IMR-90 (cell line): ENCODE measurements at regions not wholly inside any gene's neighbourhood (a gene's known extent, or its start where the extent isn't known, plus 50 kb on each side); places are given as distances from the start of the nearest gene placed in this dataset.

Source experiments
- ATAC-seq: fragments of 200-7000 bp; cut with Tn5 transposase; 2 replicates; pipeline ENCODE4 v1.9.1; 2020; ENCODE audit warnings: low read depth, mild to moderate bottlenecking, moderate library complexity
- BruUV-seq: library from RNA; stranded (reverse); fragments of 400-500 nt; replicated peaks from 2 replicates; lab custom pipeline; 2021; lab: Mats Ljungman, UMichigan
- CTCF ChIA-PET: fragments of 300-600 bp; formaldehyde crosslinking; extraction: SDS; loops from one replicate; lab custom pipeline; 2021; ENCODE audit warnings: antibody characterized with exemption; lab: Yijun Ruan, JAX
- POLR2A ChIA-PET: fragments of 300-600 bp; sonication (Branson Sonifier 250); formaldehyde crosslinking; loops from one replicate; lab custom pipeline; 2022; ENCODE audit warnings: antibody characterized with exemption; ENCODE audit not compliant: unreplicated experiment; lab: Charles Lee
- DNase-seq: peaks from one replicate; pipeline ENCODE4 v3.0.0; 2013
- H2AFZ ChIP-seq: replicated peaks from 2 replicates; pipeline ENCODE3; 2013; ENCODE audit warnings: low read length, mild to moderate bottlenecking; ENCODE audit not compliant: poor library complexity
- H2AK5ac ChIP-seq: 2 replicates; pipeline ENCODE4 v1.6.1; 2013; ENCODE audit warnings: low read depth, low read length, inconsistent platforms
- H2AK9ac ChIP-seq: replicated peaks from 2 replicates; pipeline ENCODE3; 2013; ENCODE audit warnings: mild to moderate bottlenecking, low read depth, low read length, moderate library complexity; ENCODE audit not compliant: poor library complexity
- H2BK120ac ChIP-seq: 2 replicates; pipeline ENCODE4 v1.6.1; 2013; ENCODE audit warnings: low read depth, low read length, inconsistent platforms
- H2BK15ac ChIP-seq: 3 replicates; pipeline ENCODE4 v1.6.1; 2013; ENCODE audit warnings: low read depth, low read length, inconsistent platforms
- H2BK20ac ChIP-seq: 2 replicates; pipeline ENCODE4 v1.6.1; 2013; ENCODE audit warnings: low read depth, mild to moderate bottlenecking, inconsistent platforms, low read length, moderate library complexity
- H2BK5ac ChIP-seq: 2 replicates; pipeline ENCODE4 v1.6.1; 2013; ENCODE audit warnings: mild to moderate bottlenecking, low read depth, low read length, inconsistent platforms; ENCODE audit not compliant: poor library complexity, severe bottlenecking
- H3K14ac ChIP-seq: replicated peaks from 2 replicates; pipeline ENCODE4 v1.6.1; 2013; ENCODE audit warnings: low read depth, low read length, inconsistent platforms
- H3K18ac ChIP-seq: 2 replicates; pipeline ENCODE4 v1.6.1; 2013; ENCODE audit warnings: low read depth, low read length, control low read depth
- H3K23ac ChIP-seq: 2 replicates; pipeline ENCODE4 v1.6.1; 2013; ENCODE audit warnings: low read depth, low read length, inconsistent platforms
- H3K27ac ChIP-seq: 2 replicates; pipeline ENCODE4 v1.5.1; 2013; ENCODE audit warnings: mild to moderate bottlenecking, control low read depth, low read length; ENCODE audit not compliant: insufficient read depth
- H3K27me3 ChIP-seq: 2 replicates; pipeline ENCODE4 v1.6.1; 2013; ENCODE audit warnings: low read length; ENCODE audit not compliant: control insufficient read depth, insufficient read depth
- H3K36me3 ChIP-seq: 2 replicates; pipeline ENCODE4 v1.6.1; 2013; ENCODE audit warnings: low read length, mixed read lengths; ENCODE audit not compliant: control insufficient read depth, insufficient read depth
- H3K4ac ChIP-seq: 2 replicates; pipeline ENCODE4 v1.6.1; 2013; ENCODE audit warnings: low read depth, low read length, inconsistent platforms
- H3K4me1 ChIP-seq: 2 replicates; pipeline ENCODE4 v1.6.1; 2013; ENCODE audit warnings: low read length, mixed read lengths; ENCODE audit not compliant: control insufficient read depth, insufficient read depth
- H3K4me2 ChIP-seq: 2 replicates; pipeline ENCODE4 v1.6.1; 2013; ENCODE audit warnings: low read depth, mild to moderate bottlenecking, control low read depth, low read length, moderate library complexity
- H3K4me3 ChIP-seq: 2 replicates; pipeline ENCODE4 v1.5.1; 2013; ENCODE audit warnings: low read depth, mild to moderate bottlenecking, control low read depth, low read length, moderate library complexity; ENCODE audit not compliant: insufficient read depth
- H3K56ac ChIP-seq: 2 replicates; pipeline ENCODE4 v1.6.1; 2013; ENCODE audit warnings: low read length, inconsistent platforms; ENCODE audit not compliant: insufficient read depth; ENCODE audit errors: extremely low read depth
- H3K79me1 ChIP-seq, 2 experiments: 2 replicates each; pipeline ENCODE4 v1.6.1; 2013; ENCODE audit warnings: low read length in 2 of 2, inconsistent platforms in 1 of 2, low read depth in 1 of 2
- H3K9ac ChIP-seq: 2 replicates; pipeline ENCODE4 v1.6.1; 2013; ENCODE audit warnings: low read depth, low read length, control low read depth
- H3K9me1 ChIP-seq: 2 replicates; pipeline ENCODE4 v1.6.1; 2013; ENCODE audit warnings: low read length, inconsistent platforms; ENCODE audit not compliant: insufficient read depth
- H3K9me3 ChIP-seq: 2 replicates; pipeline ENCODE4 v1.6.1; 2013; ENCODE audit warnings: low read length; ENCODE audit not compliant: control insufficient read depth, insufficient read depth
- H4K20me1 ChIP-seq: 2 replicates; pipeline ENCODE4 v1.6.1; 2013; ENCODE audit warnings: low read length, inconsistent platforms; ENCODE audit not compliant: insufficient read depth
- H4K5ac ChIP-seq: 2 replicates; pipeline ENCODE4 v1.6.1; 2013; ENCODE audit warnings: mild to moderate bottlenecking, low read depth, low read length, control low read depth
- H4K8ac ChIP-seq, 2 experiments: 2 replicates each; pipeline ENCODE4 v1.6.1; 2013; ENCODE audit warnings: low read depth in 2 of 2, low read length in 2 of 2, control low read depth in 1 of 2, inconsistent platforms in 1 of 2
- H4K91ac ChIP-seq: 2 replicates; pipeline ENCODE4 v1.6.1; 2013; ENCODE audit warnings: low read depth, low read length, inconsistent platforms; ENCODE audit not compliant: insufficient read depth
- BHLHE40 ChIP-seq: fragments of 150-350 bp; IDR thresholded peaks from 2 replicates; pipeline ENCODE4 v1.6.1; 2016; ENCODE audit warnings: mild to moderate bottlenecking, low read depth, low read length
- CEBPB ChIP-seq: IDR thresholded peaks from 2 replicates; pipeline ENCODE4 v1.6.1; 2012; ENCODE audit warnings: low read depth, low read length, improper control_type of control experiment
- CHD1 ChIP-seq: IDR thresholded peaks from 2 replicates; pipeline ENCODE4 v1.6.1; 2012; ENCODE audit warnings: low read depth, low read length, improper control_type of control experiment
- CTCF ChIP-seq: conservative IDR thresholded peaks from 2 replicates; pipeline ENCODE4 v1.5.1; 2012; ENCODE audit warnings: mild to moderate bottlenecking, low read depth, low read length, improper control_type of control experiment
- ELK1 ChIP-seq: fragments of 150-350 bp; IDR thresholded peaks from 2 replicates; pipeline ENCODE4 v1.6.1; 2016; ENCODE audit warnings: low read depth, mild to moderate bottlenecking, low read length, moderate library complexity, borderline replicate concordance
- FOS ChIP-seq: fragments of 150-350 bp; IDR thresholded peaks from 2 replicates; pipeline ENCODE4 v1.6.1; 2016; ENCODE audit warnings: low read depth, low read length
- MAFK ChIP-seq: IDR thresholded peaks from 2 replicates; pipeline ENCODE4 v1.6.1; 2012; ENCODE audit warnings: low read depth, low read length, improper control_type of control experiment
- MAZ ChIP-seq: IDR thresholded peaks from 2 replicates; pipeline ENCODE4 v1.6.1; 2012; ENCODE audit warnings: low read depth, mild to moderate bottlenecking, low read length, improper control_type of control experiment, moderate library complexity, borderline replicate concordance
- MXI1 ChIP-seq: IDR thresholded peaks from 2 replicates; pipeline ENCODE4 v1.6.1; 2012; ENCODE audit warnings: low read depth, mild to moderate bottlenecking, low read length, moderate library complexity, borderline replicate concordance
- NFE2L2 ChIP-seq: fragments of 150-350 bp; IDR thresholded peaks from 2 replicates; pipeline ENCODE4 v1.6.1; 2016; ENCODE audit warnings: low read depth, mild to moderate bottlenecking, low read length
- POLR2A ChIP-seq: IDR thresholded peaks from 2 replicates; pipeline ENCODE4 v1.6.1; 2012; ENCODE audit warnings: mild to moderate bottlenecking, low read depth, low read length
- RAD21 ChIP-seq: IDR thresholded peaks from 2 replicates; pipeline ENCODE4 v1.6.1; 2012; ENCODE audit warnings: low read length, improper control_type of control experiment
- RCOR1 ChIP-seq: IDR thresholded peaks from 2 replicates; pipeline ENCODE4 v1.6.1; 2012; ENCODE audit warnings: mild to moderate bottlenecking, low read length, improper control_type of control experiment; ENCODE audit not compliant: insufficient replicate concordance
- RFX5 ChIP-seq: IDR thresholded peaks from 2 replicates; pipeline ENCODE4 v1.8.0; 2012; ENCODE audit warnings: low read depth, mild to moderate bottlenecking, low read length, moderate library complexity
- SMC3 ChIP-seq: fragments of 150-350 bp; IDR thresholded peaks from 2 replicates; pipeline ENCODE4 v1.6.1; 2016; ENCODE audit warnings: low read depth, mild to moderate bottlenecking, antibody characterized with exemption, low read length, moderate library complexity
- USF2 ChIP-seq: fragments of 150-350 bp; IDR thresholded peaks from 2 replicates; pipeline ENCODE4 v1.6.1; 2017; ENCODE audit warnings: mild to moderate bottlenecking, antibody characterized with exemption, low read length, low read depth
- WGBS, 2 experiments: methylation state at CpG; one replicate each; pipeline versions ENCODE4 v1.1.5 to v1.1.7; 2013; ENCODE audit warnings: missing lambda C conversion rate in 2 of 2; ENCODE audit not compliant: insufficient read length in 1 of 2; ENCODE audit errors: extremely low coverage in 2 of 2; 5-methylcytosine and 5-hydroxymethylcytosine counted together
- dilution Hi-C: fragments of 300-500 bp; cut with HindIII; formaldehyde crosslinking; loops from one replicate; pipeline ENCODE4 v1.14.3; 2018; ENCODE audit warnings: low sequenced_read_pairs; ENCODE audit not compliant: unreplicated experiment
- in situ Hi-C: fragments of 300-500 bp; cut with MboI; formaldehyde crosslinking; loops from 3 replicates; pipeline ENCODE4 v1.14.3; 2019; ENCODE audit warnings: low sequenced_read_pairs, inconsistent platforms, mixed read lengths
- intact Hi-C: fragments of 100-400 bp; cut with micrococcal nuclease; formaldehyde crosslinking; loops from 2 replicates; pipeline ENCODE4 v1.10.0; 2022

GRCh38 chr2:147438882-147439281, 405.9 kb upstream of the ACVR2A start:
- no peak overlapping the region for H4K8ac ChIP-seq
- WGBS, 2 experiments, result no CpG with 5 or more reads among the region's 8 CpGs
- no peaks in the 10 kb centered on the region for H3K4me1 ChIP-seq
- no peak overlapping the region for H2AK9ac ChIP-seq
- no peak overlapping the region for H2BK20ac ChIP-seq
- no peaks in the 10 kb centered on the region for H4K20me1 ChIP-seq
- no peak overlapping the region for H3K27ac ChIP-seq
- no peak overlapping the region for H2AK5ac ChIP-seq
- no peak overlapping the region for H3K56ac ChIP-seq
- intact Hi-C loops (no loop called here), in situ Hi-C loops (no loop called here), dilution Hi-C loops (no loop called here)
- no peak overlapping the region for H3K9ac ChIP-seq
- no peak overlapping the region for H2BK15ac ChIP-seq
- H3K79me1 ChIP-seq, result no peaks in the 10 kb centered on the region
- H3K18ac ChIP-seq, result no peak overlapping the region
- H2BK5ac ChIP-seq, result no peak overlapping the region
- DNase-seq, result no peak
- no peak overlapping the region for H3K23ac ChIP-seq
- no peak overlapping the region for H2BK120ac ChIP-seq
- CTCF ChIA-PET, result interaction anchor here (0.6 kb wide), 1 partner anchor 30 kb away, joined by 4 read pairs; no protein-coding TSS in a partner anchor
- H4K91ac ChIP-seq, result no peak overlapping the region
- no peak overlapping the region for H4K5ac ChIP-seq
- no peak for ATAC-seq
- H3K14ac ChIP-seq, result no peak overlapping the region
- BruUV-seq, result no TSS peak
- H2AFZ ChIP-seq, result no peak overlapping the region
- H3K4me2 ChIP-seq, result no peak overlapping the region
- H3K27me3 ChIP-seq, result no peaks in the 10 kb centered on the region
- H3K36me3 ChIP-seq, result no peaks in the 10 kb centered on the region
- no peaks in the 10 kb centered on the region for H3K9me1 ChIP-seq
- no peak overlapping the region for H3K4ac ChIP-seq
- TF ChIP-seq BHLHE40 (no peak), MXI1 (no peak), MAZ (no peak), RAD21 (no peak), MAFK (no peak), SMC3 (no peak), CHD1 (no peak), RCOR1 (no peak), CEBPB (no peak), USF2 (no peak), RFX5 (no peak), FOS (no peak), NFE2L2 (no peak), ELK1 (no peak), CTCF (no peak), POLR2A (no peak)
- H3K4me3 ChIP-seq, result no peak overlapping the region
- POLR2A ChIA-PET, result no interaction called here
- no peaks in the 10 kb centered on the region; the same call in 1 of the 2 replicates for H3K9me3 ChIP-seq
